C4-2B (cell line): ENCODE measurements at regions not wholly inside any gene's neighbourhood (a gene's known extent, or its start where the extent isn't known, plus 50 kb on each side); places are given as distances from the start of the nearest gene placed in this dataset.

ENCODE experiments used
- ZFX ChIP-seq: fragments of 450-650 bp; IDR thresholded peaks from 2 replicates; pipeline ENCODE4 v1.6.1; 2017
- TF ChIP-seq, protein P1 (sequence below): fragments of 450-650 bp; conservative IDR thresholded peaks from 2 replicates; pipeline ENCODE4 v1.5.1; 2017; ENCODE audit warnings: mild to moderate bottlenecking

DNA sequence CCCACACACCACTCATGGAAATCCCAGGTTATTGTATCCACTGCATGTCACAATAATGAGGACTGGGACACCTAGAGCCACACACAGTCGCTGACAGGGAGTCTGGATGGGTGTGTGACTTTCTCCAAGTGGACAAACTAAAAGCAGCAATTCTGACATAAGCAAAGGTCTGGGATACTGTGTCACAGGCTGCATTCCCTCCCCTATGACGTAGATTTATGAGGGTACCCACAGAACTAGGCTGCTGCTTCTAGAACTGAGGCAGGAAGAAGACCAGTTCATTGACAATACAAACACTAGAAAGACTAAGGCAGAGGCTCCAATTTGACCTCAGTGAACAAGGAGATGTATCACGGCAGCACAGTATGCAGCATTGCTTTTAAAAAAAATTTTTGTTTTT is 63.6 kb upstream of the TBCA start:
- TF ChIP-seq, protein P1, sequence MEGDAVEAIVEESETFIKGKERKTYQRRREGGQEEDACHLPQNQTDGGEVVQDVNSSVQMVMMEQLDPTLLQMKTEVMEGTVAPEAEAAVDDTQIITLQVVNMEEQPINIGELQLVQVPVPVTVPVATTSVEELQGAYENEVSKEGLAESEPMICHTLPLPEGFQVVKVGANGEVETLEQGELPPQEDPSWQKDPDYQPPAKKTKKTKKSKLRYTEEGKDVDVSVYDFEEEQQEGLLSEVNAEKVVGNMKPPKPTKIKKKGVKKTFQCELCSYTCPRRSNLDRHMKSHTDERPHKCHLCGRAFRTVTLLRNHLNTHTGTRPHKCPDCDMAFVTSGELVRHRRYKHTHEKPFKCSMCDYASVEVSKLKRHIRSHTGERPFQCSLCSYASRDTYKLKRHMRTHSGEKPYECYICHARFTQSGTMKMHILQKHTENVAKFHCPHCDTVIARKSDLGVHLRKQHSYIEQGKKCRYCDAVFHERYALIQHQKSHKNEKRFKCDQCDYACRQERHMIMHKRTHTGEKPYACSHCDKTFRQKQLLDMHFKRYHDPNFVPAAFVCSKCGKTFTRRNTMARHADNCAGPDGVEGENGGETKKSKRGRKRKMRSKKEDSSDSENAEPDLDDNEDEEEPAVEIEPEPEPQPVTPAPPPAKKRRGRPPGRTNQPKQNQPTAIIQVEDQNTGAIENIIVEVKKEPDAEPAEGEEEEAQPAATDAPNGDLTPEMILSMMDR: no peak
- no peak for TF ChIP-seq ZFX
